AG08395 (cell line): ENCODE measurements at regions not wholly inside any gene's neighbourhood (a gene's known extent, or its start where the extent isn't known, plus 50 kb on each side); places are given as distances from the start of the nearest gene placed in this dataset.

Experiments used
- DNase-seq: peaks from one replicate; pipeline ENCODE4 v3.0.0; 2012; ENCODE audit warnings: mixed read lengths, low spot score

GRCh38 chr6:104320896-104321295 lies 538.8 kb downstream of the HACE1 start:
- DNase-seq = no peak

GRCh38 chr6:104312851-104313250 lies 546.9 kb downstream of the HACE1 start:
- no peak for DNase-seq

- DNase-seq = no peak
Measured at GRCh38 chr6:104306211-104306610, 553.5 kb downstream of the HACE1 start.

GRCh38 chr6:104305206-104305605 lies 554.5 kb downstream of the HACE1 start:
- no peak for DNase-seq

GRCh38 chr6:104301951-104302350 lies 557.8 kb downstream of the HACE1 start:
- no peak for DNase-seq

GRCh38 chr6:104286641-104287040 lies 573.1 kb downstream of the HACE1 start:
- DNase-seq = no peak

GRCh38 chr6:104284872-104285271 lies 574.8 kb downstream of the HACE1 start:
- no peak for DNase-seq

GRCh38 chr6:104282581-104282980 lies 577.1 kb downstream of the HACE1 start:
- DNase-seq = no peak

- DNase-seq = no peak
Measured at GRCh38 chr6:104281370-104281769, 578.3 kb downstream of the HACE1 start.

GRCh38 chr6:104268389-104268788 lies 591.3 kb downstream of the HACE1 start:
- DNase-seq = no peak

- DNase-seq = no peak
Measured at GRCh38 chr6:104266922-104267321, 592.8 kb downstream of the HACE1 start.

GRCh38 chr6:104256646-104257045 lies 603.1 kb downstream of the HACE1 start:
- DNase-seq = no peak

GRCh38 chr6:104253236-104253635 lies 606.5 kb downstream of the HACE1 start:
- DNase-seq = no peak

GRCh38 chr6:104252276-104252675 lies 607.4 kb downstream of the HACE1 start:
- no peak for DNase-seq

- DNase-seq = no peak
Measured at GRCh38 chr6:104251651-104252050, 608.1 kb downstream of the HACE1 start.

GRCh38 chr6:104240865-104241264 lies 618.9 kb downstream of the HACE1 start:
- DNase-seq = no peak

- no peak for DNase-seq
Measured at GRCh38 chr6:104239971-104240370, 619.7 kb downstream of the HACE1 start.

GRCh38 chr6:104229057-104229456 lies 630.7 kb downstream of the HACE1 start:
- no peak for DNase-seq

- DNase-seq = no peak
Measured at GRCh38 chr6:104227508-104227907, 632.2 kb downstream of the HACE1 start.

GRCh38 chr6:104226790-104227446 lies 632.8 kb downstream of the HACE1 start:
- no peak for DNase-seq

- no peak for DNase-seq
Measured at GRCh38 chr6:104218116-104218515, 641.6 kb downstream of the HACE1 start.

- DNase-seq = no peak
Measured at GRCh38 chr6:104214901-104215300, 644.8 kb downstream of the HACE1 start.

- DNase-seq = no peak
Measured at GRCh38 chr6:104212977-104213668, 646.6 kb downstream of the HACE1 start.

GRCh38 chr6:104207635-104208034 lies 652.1 kb downstream of the HACE1 start:
- no peak for DNase-seq
